ENCODE measurements at regions not wholly inside any gene's neighbourhood (a gene's known extent, or its start where the extent isn't known, plus 50 kb on each side); places are given as distances from the start of the nearest gene placed in this dataset.
"Not testable (repeated sequence)": the region's sequence is repeated elsewhere in the genome, so short reads cannot be mapped to it uniquely, and the experiment has no call there.

GRCh38 chr20:52049001-52049731 is 142.4 kb downstream of the ZFP64 start:
- H3K9me3 Mint-ChIP-seq, result peaks cover 3% of the 10 kb centered on the region
- peak overlapping the region; percentile 50 for H3K4me3 Mint-ChIP-seq
- no peaks in the 10 kb centered on the region for H3K36me3 Mint-ChIP-seq (ENCODE audit: low read depth)
- peaks cover 34% of the 10 kb centered on the region for H3K4me1 Mint-ChIP-seq
- TF ChIP-seq, protein P1, sequence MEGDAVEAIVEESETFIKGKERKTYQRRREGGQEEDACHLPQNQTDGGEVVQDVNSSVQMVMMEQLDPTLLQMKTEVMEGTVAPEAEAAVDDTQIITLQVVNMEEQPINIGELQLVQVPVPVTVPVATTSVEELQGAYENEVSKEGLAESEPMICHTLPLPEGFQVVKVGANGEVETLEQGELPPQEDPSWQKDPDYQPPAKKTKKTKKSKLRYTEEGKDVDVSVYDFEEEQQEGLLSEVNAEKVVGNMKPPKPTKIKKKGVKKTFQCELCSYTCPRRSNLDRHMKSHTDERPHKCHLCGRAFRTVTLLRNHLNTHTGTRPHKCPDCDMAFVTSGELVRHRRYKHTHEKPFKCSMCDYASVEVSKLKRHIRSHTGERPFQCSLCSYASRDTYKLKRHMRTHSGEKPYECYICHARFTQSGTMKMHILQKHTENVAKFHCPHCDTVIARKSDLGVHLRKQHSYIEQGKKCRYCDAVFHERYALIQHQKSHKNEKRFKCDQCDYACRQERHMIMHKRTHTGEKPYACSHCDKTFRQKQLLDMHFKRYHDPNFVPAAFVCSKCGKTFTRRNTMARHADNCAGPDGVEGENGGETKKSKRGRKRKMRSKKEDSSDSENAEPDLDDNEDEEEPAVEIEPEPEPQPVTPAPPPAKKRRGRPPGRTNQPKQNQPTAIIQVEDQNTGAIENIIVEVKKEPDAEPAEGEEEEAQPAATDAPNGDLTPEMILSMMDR (conservative IDR thresholded peaks at IDR 0.05), result no peak
- H3K27ac Mint-ChIP-seq (ENCODE audit: unreplicated experiment), result peak overlapping the region; percentile 90
- DNase-seq (ENCODE audit: low read depth, low spot score), result peak; percentile 5
- peaks cover 10% of the 10 kb centered on the region for H3K27me3 Mint-ChIP-seq (ENCODE audit: low read depth)

DNA sequence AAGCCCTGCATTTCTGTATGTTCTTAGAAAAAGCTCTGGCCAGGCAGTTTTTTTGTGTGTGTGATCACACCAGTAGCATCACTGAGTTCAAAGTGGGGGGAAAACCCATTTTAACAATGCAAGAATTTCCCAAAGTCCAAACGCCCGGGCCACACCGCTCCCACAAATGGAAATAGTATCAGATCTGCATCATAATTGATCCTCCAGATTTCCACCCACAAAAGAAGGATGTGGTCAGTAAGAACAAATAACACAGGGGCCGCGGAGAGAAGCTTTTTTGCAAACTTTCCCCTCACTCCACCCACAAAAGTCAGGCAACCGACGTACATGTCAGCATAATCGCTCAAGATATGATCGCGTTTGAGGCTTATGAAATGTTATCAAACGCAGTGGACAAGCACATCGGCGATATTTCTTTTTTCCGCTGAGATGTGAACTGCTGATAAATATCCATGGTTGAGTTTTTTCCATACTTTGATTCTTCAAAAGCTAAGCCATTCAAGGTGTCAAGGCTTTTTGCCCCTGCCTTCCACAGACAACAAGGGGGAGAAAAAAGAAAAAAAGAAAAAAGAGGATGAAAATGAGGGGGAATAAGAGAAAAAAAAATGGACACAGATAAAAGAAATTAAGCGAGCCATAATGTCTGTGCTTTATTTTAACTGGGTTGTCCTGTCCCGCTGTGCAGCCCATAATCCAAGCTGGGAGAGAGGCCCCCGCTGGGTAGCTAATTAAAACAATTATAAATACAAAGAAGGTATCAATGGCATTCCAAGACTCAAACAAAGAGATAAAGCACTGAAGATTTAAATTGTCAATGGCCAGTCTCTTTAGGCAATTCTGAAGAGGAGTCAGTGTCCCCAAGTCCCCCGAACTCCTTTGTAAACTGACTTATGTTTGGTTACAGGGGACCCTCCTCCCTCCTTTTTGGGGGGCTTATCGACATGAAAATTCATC is 143.5 kb downstream of the ZFP64 start:
- no peak for DNase-seq (ENCODE audit: low read depth, low spot score)
- Mint-ChIP-seq H3K4me3 (peak overlapping the region; percentile 50), H3K9me3 (no peaks in the 10 kb centered on the region), H3K27ac (ENCODE audit: unreplicated experiment) (peak overlapping the region; percentile 90), H3K36me3 (ENCODE audit: low read depth) (no peaks in the 10 kb centered on the region), H3K27me3 (ENCODE audit: low read depth) (peaks cover 10% of the 10 kb centered on the region), H3K4me1 (peaks cover 34% of the 10 kb centered on the region)
- TF ChIP-seq, protein P1 (conservative IDR thresholded peaks at IDR 0.05), result no peak

DNA sequence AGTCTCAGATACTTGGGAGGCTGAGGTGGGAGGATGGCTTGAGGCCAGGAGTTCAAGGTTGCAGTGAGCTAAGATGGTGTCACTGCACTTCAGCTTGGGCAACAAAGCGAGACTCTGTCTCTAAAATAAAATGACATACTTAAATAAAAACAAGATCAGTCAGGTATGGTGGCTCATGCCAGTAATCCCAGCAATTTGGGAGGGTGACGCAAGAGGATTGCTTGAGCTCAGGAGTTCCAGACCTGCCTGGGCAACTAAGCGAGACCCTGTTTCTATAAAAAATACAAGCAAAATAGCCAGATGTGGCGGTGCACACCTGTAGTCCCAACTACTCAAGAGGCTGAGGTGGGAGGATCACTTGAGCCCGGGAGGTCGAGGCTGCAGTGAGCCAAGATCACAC is 149.6 kb downstream of the ZFP64 start:
- Mint-ChIP-seq H3K36me3 (ENCODE audit: low read depth) (no peaks in the 10 kb centered on the region), H3K27me3 (ENCODE audit: low read depth) (no peaks in the 10 kb centered on the region), H3K27ac (ENCODE audit: unreplicated experiment) (no peak overlapping the region), H3K4me1 (peaks cover 25% of the 10 kb centered on the region), H3K9me3 (no peaks in the 10 kb centered on the region), H3K4me3 (no peak overlapping the region)
- TF ChIP-seq, protein P1 (conservative IDR thresholded peaks at IDR 0.05), result no peak
- DNase-seq (ENCODE audit: low read depth, low spot score), result no peak

- Mint-ChIP-seq H3K27ac (ENCODE audit: unreplicated experiment) (peak overlapping the region; percentile 69), H3K36me3 (ENCODE audit: low read depth) (no peaks in the 10 kb centered on the region), H3K27me3 (ENCODE audit: low read depth) (no peaks in the 10 kb centered on the region), H3K4me3 (no peak overlapping the region), H3K9me3 (no peaks in the 10 kb centered on the region), H3K4me1 (peaks cover 21% of the 10 kb centered on the region)
- TF ChIP-seq, protein P1 (conservative IDR thresholded peaks at IDR 0.05), result no peak
- no peak for DNase-seq (ENCODE audit: low read depth, low spot score)
Measured at GRCh38 chr20:52039790-52040189, 151.8 kb downstream of the ZFP64 start.

DNA sequence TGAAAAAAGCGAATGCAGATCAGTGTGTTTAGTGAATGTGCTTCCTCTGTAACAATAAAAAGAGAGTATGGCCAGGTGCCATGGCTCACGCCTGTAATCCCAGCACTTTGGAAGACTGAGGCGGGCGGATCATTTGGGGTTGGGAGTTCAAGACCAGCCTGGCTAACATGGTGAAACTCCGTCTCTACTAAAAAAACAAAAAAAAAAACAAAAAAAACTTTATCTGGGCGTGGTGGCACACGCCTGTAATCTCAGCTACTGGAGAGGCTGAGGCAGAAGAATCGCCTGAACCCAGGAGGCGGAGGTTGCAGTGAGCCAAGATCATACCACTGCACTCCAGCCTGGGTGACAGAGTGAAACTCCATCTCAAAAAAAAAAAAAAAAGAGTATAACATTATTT is 152.9 kb downstream of the ZFP64 start:
- not testable (repeated sequence) for H3K27ac Mint-ChIP-seq (ENCODE audit: unreplicated experiment); H3K4me3 Mint-ChIP-seq; H3K27me3 Mint-ChIP-seq (ENCODE audit: low read depth); H3K36me3 Mint-ChIP-seq (ENCODE audit: low read depth); H3K9me3 Mint-ChIP-seq; DNase-seq (ENCODE audit: low read depth, low spot score)
- H3K4me1 Mint-ChIP-seq, result peaks cover 21% of the 10 kb centered on the region

Data from neural crest cell (in vitro differentiated cells).